ENCODE measurements at regions not wholly inside any gene's neighbourhood (a gene's known extent, or its start where the extent isn't known, plus 50 kb on each side); places are given as distances from the start of the nearest gene placed in this dataset.

DNA sequence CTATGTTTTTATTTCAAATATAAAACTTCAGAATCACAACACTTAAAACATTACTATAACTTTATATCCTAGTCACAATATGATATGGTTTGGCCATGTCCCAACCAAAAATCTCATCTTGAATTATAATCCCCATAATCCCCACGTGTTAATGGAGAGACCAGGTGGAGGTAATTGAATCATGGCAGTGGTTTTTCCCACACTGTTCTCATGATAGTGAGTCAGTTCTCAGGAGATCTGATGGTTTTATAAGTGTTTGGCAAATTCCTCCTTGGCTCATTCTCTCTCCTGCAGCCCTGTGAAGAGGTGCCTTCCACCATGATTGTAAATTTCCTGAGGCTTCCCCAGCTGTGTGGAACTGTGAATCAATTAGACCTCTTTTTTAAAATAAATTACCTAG, 307.6 kb downstream of the SPRY2 start:
- Histone ChIP-seq H3K27ac (replicated peaks in 1 of 4) (no peak overlapping the region), H3K27me3 (no peaks in the 10 kb centered on the region), H3K4me1 (no peaks in the 10 kb centered on the region), H3K4me3 (no peak overlapping the region), H3K9me3 (no peaks in the 10 kb centered on the region), H3K36me3 (no peaks in the 10 kb centered on the region)
- intact Hi-C loops (cut with DNase I), result no loop called here
- WGBS, result 90% methylated on average over 1 of the region's 1 CpG
- TF ChIP-seq CTCF (IDR thresholded peaks at IDR 0.05), result no peak
- no peak for TF ChIP-seq POLR2AphosphoS5 (IDR thresholded peaks at IDR 0.05)
- TF ChIP-seq POLR2A (IDR thresholded peaks at IDR 0.05; ENCODE audit: low read depth), result no peak
- no peak for TF ChIP-seq EP300 (IDR thresholded peaks at IDR 0.05)
- no peak for DNase-seq (ENCODE audit: extremely low spot score)

DNA sequence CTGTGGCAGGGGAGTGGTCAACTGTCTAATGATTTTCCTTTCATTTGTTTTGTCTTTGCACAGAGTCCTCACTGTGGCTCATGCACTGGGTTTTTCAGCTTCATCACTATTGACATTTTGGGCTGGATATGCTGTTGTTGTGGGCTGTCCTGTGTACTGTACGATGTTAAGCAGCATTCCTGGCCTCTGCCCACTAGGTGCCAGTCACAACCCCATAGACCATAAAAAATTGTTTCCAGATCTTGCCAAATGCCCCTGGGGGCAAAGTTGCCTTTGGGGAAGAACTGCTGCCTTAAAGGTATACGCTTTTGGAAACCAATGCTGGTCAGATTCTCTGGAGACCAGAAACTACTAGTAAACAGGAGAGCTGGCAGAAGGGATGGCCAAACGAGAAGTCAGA, 310.4 kb downstream of the SPRY2 start:
- intact Hi-C loops (cut with DNase I), result no loop called here
- no peak for DNase-seq (ENCODE audit: extremely low spot score)
- WGBS, result 36% methylated on average over 3 of the region's 3 CpGs

GRCh38 chr13:80029170-80029569, 311.8 kb downstream of the SPRY2 start:
- WGBS, result 76% methylated on average over 2 of the region's 2 CpGs
- H3K27me3 ChIP-seq, result no peaks in the 10 kb centered on the region
- no peaks in the 10 kb centered on the region for H3K36me3 ChIP-seq
- intact Hi-C loops (cut with DNase I), result no loop called here
- no peak for DNase-seq (ENCODE audit: extremely low spot score)
- H3K4me1 ChIP-seq, result no peaks in the 10 kb centered on the region
- H3K27ac ChIP-seq (replicated peaks in 1 of 4), result no peak overlapping the region
- H3K4me3 ChIP-seq, result no peak overlapping the region
- H3K9me3 ChIP-seq, result no peaks in the 10 kb centered on the region
- TF ChIP-seq EP300 (IDR thresholded peaks at IDR 0.05) (no peak), POLR2AphosphoS5 (IDR thresholded peaks at IDR 0.05) (no peak), POLR2A (IDR thresholded peaks at IDR 0.05; ENCODE audit: low read depth) (no peak)

More for the DNA sequence above, 310.4 kb downstream of the SPRY2 start:
- Histone ChIP-seq H3K27me3 (no peaks in the 10 kb centered on the region), H3K4me3 (no peak overlapping the region), H3K9me3 (no peaks in the 10 kb centered on the region), H3K36me3 (no peaks in the 10 kb centered on the region), H3K4me1 (no peaks in the 10 kb centered on the region), H3K27ac (replicated peaks in 1 of 4) (no peak overlapping the region)
- TF ChIP-seq POLR2A (IDR thresholded peaks at IDR 0.05; ENCODE audit: low read depth) (no peak), CTCF (IDR thresholded peaks at IDR 0.05) (peak in 1 of 3 experiments; percentile 7)

GRCh38 chr13:80022146-80022545, 318.8 kb downstream of the SPRY2 start:
- no peaks in the 10 kb centered on the region for H3K27me3 ChIP-seq
- no peak overlapping the region for H3K4me3 ChIP-seq
- TF ChIP-seq POLR2A (IDR thresholded peaks at IDR 0.05; ENCODE audit: low read depth) (no peak), CTCF (IDR thresholded peaks at IDR 0.05) (no peak), EP300 (IDR thresholded peaks at IDR 0.05) (no peak), POLR2AphosphoS5 (IDR thresholded peaks at IDR 0.05) (no peak)
- no peak for DNase-seq (ENCODE audit: extremely low spot score)
- H3K36me3 ChIP-seq, result no peaks in the 10 kb centered on the region
- intact Hi-C loops (cut with DNase I), result no loop called here
- H3K27ac ChIP-seq (replicated peaks in 1 of 4), result no peak overlapping the region
- no peaks in the 10 kb centered on the region for H3K9me3 ChIP-seq
- 39% methylated on average over 3 of the region's 3 CpGs for WGBS
- no peaks in the 10 kb centered on the region for H3K4me1 ChIP-seq

- DNase-seq (ENCODE audit: extremely low spot score), result no peak
- Histone ChIP-seq H3K27ac (replicated peaks in 1 of 4) (no peak overlapping the region), H3K36me3 (no peaks in the 10 kb centered on the region), H3K4me3 (no peak overlapping the region), H3K9me3 (no peaks in the 10 kb centered on the region), H3K27me3 (no peaks in the 10 kb centered on the region), H3K4me1 (peaks cover 5 to 13% (median 9%) of the 10 kb centered on the region in 4 donors)
- intact Hi-C loops (cut with DNase I), result no loop called here
- WGBS, result 64% methylated on average over 1 of the region's 1 CpG
- TF ChIP-seq EP300 (IDR thresholded peaks at IDR 0.05), result no peak
- TF ChIP-seq POLR2AphosphoS5 (IDR thresholded peaks at IDR 0.05), result no peak
- TF ChIP-seq POLR2A (IDR thresholded peaks at IDR 0.05; ENCODE audit: low read depth), result no peak
- no peak for TF ChIP-seq CTCF (IDR thresholded peaks at IDR 0.05)
Observed at GRCh38 chr13:80012251-80012650, 328.7 kb downstream of the SPRY2 start.

Data from esophagus muscularis mucosa (tissue), 4 donors.